HG03565 (cell line): ENCODE measurements at regions not wholly inside any gene's neighbourhood (a gene's known extent, or its start where the extent isn't known, plus 50 kb on each side); places are given as distances from the start of the nearest gene placed in this dataset.

Source experiments
- ATAC-seq: cut with Tn5 transposase; IDR thresholded peaks from one replicate; pipeline ENCODE4 v1.9.1; 2021; ENCODE audit warnings: mild to moderate bottlenecking, moderate library complexity; ENCODE audit not compliant: unreplicated experiment

DNA sequence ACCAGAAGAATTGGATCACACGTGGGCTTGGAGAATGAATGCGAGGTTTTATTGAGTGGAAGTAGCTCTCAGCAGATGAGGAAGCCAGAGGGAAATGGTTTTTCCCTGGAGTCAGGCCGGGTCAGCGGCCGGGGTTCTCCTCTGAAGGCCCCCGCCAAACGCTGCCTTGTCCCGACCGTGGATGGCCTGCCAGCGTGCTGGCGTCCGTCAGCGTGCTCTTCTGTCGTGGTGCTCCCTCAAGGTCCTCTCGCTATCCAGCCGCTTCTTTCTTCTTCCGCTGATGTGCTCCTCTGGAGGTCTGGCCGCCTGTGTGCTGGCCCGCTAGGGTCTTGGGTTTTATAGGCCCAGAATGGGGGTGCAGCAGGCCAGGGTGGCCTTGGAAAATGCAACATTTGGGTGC, 632.2 kb downstream of the TRAM1L1 start:
- no peak for ATAC-seq

DNA sequence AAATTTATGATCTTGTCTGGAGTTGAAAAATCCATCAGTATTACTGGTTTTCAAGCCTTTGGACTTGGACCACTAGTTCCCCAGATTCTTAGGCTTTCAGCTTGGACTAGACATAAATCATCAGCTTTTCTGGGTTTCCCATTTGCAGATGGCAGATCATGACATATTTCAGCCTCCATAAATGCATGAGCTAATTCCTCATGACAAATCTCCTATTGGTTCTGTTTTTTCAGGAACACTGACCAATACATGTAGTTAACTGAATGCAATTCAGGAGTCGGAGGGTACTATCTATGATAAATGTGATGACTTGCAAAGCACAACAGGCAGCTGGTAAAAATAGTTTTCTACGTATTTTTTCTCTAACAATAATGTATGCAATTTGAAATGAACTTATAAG, 635.6 kb downstream of the TRAM1L1 start:
- ATAC-seq = no peak

DNA sequence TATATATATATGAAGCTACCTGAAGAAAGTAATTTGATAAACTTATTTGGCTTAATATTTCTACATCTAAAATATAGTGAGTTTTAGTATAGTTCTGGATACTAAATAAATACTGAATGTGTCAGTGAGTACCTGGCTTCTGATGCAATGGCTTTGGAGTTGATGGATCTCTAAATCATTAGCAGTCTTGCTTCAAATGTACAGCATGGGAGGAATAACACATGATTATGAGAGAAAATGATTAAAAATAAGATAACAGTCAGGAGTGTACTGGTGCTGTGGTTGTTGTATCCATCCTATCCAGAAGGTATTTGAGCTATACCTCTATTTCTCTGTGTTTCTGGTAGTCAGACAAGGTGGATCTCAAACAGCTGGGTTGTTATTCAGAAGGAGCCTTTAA, 641.3 kb downstream of the TRAM1L1 start:
- ATAC-seq = no peak

DNA sequence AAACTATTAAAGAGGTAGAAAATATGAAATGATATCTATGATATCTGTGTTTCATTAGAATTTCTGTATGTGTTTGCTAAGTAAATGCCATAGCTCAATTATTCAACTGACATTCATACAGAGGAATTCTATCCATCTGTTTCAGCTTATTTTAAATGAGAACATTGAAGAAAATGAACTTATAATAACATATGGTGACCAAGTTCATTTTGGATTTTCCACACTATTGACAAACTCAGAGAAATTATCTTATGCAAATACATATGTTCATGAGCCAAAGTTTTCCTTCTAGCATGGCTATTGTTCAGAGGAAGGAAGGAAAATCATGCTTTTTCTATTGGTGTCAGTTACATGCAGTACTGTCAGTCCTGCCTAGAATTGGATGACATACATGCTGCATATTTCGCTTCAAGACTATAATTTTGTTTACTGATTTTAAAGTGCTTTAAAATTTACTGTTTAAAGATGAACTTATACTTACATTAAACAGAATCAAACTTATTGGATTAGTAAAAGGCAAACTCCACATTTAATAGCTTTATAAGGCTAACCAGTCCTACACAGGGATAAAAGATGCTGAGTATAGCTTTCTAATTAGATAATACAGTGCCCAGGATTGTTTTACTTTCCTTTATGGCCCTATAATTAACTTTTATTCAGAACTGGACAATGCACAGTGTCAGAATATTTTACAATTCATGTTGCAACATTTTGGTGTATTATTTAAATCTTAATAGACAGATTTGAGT, 646.2 kb downstream of the TRAM1L1 start:
- no peak for ATAC-seq

DNA sequence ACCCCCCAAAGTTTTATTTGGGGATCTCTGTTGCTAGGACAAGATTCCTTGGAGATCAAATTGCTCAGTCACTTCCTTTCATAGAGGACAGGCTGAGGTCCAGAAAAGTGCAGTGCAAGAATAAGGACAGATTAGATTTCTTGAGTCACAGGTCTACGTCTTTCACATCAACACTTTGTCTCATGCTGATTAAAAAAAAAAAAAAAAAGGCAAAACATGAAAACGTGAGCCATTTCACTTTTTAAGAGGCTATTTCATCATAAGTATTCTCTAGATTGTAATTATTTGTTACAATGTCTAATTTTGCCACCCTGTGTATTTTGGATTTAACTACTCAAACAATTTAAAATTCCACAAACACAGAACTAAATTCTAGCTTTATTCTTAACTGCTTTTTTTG, 647.0 kb downstream of the TRAM1L1 start:
- no peak for ATAC-seq

DNA sequence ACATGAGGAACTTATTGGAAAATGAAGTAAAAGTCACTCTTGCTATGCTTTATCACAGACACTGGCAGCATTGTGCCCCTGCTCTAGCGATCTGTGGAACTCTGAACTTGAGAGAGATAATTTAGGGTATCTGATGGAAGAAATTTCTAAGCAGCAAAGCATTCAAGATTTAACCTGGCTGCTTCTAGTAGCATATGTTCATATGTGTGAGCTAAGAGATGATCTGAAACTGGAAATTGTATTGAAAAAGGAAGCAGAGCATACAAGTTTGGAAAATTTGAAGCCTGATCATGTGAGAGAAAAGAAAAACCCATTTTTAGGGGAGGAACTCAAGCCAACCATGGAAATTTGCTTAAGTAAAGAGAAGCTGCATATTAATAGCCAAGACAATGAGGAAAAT, 657.7 kb downstream of the TRAM1L1 start:
- no peak for ATAC-seq

DNA sequence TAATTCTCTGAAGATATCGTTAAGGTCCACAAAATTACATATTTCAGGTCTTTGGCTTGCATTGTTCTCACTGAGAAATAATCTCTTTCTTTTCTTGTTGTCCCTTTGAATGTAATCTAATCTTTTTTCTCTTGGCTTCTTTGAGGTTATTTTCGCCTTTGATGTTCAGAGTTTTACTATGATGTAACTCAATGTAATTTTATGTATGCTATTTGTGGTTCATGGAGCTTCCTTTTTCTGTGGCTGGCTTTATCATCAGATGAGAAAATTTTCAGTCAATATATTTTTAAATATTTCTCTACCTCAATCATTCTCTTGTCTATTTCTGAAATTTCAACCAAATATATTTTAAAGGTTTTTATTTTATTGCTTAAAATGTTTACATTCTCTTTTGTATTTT, 672.2 kb downstream of the TRAM1L1 start:
- no peak for ATAC-seq

DNA sequence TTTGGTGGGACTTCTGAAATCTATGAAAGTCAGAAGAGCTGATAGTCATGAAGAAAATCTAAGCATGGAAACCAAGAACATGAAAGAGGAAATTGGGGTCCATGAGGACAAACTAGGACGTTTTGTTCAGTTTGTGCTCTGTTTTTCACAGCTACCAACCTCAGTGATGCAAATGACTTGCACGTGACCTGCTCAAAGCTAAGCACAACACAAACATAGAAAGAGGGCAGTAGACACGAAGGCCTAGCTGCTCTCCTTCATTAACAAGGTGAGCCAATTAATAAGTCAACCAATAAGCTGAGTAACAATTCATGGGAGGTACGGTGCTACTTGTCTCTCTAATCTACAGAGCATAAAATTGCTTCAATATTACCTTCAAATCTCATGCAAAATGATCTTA, 684.1 kb downstream of the TRAM1L1 start:
- no peak for ATAC-seq

DNA sequence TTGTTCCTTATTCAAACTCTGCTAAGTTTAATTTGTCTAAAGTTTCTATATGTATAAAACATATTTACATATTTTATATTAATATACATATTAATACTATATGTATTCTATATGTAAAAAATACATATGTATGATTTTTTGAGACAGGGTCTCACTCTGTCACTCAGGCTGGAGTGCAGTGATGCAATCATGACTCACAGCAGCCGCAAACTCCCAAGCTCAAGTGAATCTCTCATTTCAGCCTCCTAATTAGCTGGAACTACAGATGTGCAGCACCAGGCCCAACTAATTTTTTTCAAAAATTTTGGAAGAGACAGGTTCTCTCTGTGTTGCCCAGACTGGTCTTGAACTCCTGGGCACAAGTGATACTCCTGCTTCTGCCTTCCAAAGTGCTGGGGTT, 684.9 kb downstream of the TRAM1L1 start:
- ATAC-seq = no peak

DNA sequence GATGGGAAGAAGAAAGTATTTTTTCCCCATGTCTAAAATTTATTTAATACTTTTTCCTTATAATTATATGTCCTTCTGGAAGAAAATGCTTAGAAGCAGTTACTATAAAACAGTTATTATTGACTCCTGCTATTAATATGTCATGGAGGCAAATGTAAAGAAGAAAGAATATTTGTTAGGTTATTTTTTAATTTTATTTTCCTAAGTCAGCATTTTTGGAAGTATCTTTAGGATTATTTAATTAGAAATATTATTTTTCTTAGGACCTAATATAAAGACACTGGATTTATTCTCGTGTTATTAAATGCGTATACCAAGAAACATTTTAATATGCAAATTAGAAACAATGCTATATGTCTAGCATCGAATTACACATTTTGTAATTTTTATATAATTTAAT, 687.7 kb downstream of the TRAM1L1 start:
- ATAC-seq = no peak

DNA sequence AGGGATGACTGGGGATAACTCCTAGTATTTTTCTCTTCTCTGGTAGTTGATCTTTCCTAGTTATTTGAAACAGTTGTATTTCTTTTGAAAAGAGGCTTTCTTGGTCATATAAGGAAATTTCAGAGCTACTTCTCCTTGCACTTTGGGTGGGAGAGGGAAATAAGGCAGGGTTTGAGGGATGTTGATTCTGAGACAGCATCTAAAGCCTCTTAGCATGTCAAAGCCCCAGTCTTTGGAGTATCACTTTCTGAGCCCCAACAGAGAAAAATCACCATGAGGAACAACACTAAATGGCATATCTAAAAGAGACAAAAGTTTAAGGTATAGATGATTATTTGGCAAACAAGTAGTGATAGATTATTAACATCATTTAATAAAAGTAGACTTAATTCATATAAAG, 688.1 kb downstream of the TRAM1L1 start:
- ATAC-seq = no peak

DNA sequence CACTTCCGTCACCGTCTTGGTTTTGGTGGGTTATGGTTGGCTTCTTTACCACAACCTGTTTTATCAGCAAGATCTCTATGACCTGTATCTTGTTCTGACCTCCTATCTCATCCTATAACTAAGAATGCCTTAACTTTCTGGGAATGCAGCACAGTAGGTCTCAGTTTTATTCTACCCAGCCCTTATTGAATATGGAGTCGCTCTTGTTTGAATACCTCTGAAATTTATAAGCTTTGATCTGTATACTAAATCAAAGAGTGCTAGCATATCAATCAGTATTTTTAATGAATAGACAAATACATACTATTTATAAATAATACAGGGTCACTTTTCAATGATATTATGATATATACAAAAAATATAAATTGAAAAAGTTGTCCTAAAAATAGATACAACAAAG, 690.0 kb downstream of the TRAM1L1 start:
- no peak for ATAC-seq

DNA sequence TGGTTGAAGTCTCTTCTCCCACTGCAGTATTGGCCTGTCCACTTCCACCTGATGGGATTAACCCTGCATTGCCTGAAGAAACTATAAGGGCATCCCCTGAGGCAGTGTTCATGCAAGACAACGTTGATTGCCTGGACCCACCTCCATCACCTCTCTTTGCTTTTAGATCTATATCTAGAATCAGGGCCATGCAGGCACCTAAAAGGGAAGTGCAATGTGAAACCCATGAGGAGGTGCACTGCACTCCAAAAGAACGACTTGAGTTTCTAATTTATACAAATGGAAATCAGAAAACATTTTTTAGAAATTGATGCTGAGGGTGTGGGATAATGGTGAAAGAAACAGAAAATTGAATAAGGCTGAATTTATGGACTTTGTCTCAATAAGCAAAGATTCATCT, 694.4 kb downstream of the TRAM1L1 start:
- no peak for ATAC-seq

DNA sequence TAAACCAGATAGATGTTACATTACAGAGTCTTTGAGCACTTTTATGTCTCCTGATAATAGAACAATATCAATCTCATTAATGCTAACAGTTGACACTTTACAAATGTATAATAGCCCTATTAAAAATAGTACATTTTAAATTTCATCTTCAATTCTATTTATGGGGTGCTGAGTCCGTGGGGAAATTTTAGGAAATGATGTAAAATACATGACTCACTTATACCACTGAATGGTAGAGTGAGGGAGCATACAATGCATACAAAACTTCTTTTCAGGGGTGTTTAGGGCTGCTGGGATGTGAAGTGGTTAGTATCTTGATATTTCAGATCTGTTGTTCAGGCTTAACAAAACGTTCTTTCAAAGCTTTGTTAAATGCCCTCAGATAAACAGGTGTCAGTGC, 696.2 kb downstream of the TRAM1L1 start:
- ATAC-seq = no peak

DNA sequence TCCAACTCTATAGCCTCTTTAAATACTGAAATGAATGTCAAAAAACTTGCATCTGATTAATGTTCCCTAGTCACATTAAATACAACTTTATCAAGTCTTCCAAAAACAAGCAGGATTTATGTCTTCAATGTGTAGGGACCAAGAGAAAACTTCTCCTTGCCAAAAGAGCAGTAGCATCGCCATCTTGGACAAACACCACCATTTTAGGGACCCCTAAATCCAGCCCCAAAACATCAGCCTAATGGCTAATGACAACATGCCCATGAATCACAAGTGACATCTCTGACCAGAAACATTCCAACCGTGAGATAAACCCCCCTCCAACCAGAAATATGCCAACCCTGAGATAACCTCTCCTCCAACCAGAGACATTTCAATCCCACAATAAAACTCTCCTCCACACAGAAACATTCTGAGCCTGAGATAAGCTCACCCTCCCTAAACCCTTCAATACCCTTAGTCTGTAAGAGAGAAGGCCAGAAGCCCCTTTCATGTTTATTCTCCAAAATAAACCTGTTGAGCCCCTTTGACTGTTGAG, 697.4 kb downstream of the TRAM1L1 start:
- no peak for ATAC-seq

DNA sequence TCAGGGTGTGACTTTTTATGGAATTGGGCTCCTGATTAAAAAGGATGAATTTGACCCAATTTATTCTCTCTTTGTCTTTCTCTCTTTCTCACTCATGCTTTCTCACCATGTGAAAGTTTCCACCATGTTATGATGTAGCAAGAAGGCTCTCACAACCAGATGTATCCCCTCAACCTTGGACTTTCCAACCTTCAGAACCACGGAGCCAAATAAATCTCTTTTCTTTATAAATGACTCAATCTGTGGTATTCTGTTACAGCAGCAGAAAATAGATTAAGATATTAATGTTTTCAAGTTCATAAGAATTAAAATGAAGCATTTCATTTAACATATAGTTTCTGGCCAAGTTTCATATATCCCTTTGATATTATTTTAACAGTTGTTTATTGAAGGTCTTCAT, 698.5 kb downstream of the TRAM1L1 start:
- ATAC-seq = no peak

DNA sequence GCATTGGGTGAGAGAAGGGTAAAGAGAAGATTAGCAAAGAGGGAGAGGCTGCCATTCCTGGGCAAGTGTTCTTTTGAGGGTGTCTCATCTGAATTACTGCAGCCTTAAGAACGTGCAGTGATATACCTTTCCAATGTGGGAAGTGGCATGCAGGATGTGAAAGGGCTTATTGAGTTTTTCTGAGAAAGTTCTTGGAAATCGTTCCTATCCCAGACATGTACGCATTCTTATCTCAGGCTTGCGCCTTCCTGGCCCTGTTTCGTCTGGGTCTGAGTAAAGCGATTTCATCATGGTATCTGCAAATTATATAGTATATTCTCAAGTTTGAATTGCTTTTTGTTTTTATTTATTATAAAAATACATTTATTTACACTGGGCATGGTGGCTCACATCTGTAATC, 699.8 kb downstream of the TRAM1L1 start:
- no peak for ATAC-seq

DNA sequence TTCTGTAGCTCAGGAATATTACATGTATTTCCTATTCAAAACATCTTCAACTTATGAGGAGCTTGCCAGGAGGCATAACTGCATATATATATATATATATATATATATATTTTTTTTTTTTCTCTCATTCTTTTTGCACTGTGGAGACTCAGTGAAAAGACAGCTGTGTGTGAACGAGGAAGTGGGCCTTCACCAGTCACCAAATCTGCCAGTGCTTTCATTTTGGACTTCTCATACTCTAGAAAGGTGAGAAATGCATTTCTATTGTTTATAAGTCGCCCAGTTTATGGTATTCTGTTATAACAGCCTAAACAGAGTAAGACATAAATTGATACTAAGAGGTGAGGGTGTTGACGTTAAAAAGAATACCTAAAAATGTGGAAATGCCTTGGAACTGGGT, 710.6 kb downstream of the TRAM1L1 start:
- ATAC-seq = no peak

DNA sequence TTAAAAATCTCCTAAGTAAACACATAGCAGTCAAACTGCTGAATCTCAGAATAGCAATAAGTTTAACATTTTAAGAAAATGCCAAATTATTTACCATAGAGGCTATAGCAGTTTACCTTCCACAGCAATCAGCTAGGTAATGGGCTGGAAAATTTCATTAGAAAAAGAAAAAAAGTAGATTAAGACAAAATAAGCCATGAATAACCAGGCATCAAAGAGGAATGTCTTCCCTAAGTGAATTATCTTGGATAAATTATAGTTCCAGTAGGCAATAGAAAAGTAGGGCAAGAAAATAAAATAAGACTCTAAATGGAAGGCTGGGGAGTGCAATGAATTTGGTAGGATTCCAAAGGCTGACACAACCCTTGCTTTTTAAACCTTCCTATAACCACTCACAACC, 722.8 kb downstream of the TRAM1L1 start:
- ATAC-seq = no peak

DNA sequence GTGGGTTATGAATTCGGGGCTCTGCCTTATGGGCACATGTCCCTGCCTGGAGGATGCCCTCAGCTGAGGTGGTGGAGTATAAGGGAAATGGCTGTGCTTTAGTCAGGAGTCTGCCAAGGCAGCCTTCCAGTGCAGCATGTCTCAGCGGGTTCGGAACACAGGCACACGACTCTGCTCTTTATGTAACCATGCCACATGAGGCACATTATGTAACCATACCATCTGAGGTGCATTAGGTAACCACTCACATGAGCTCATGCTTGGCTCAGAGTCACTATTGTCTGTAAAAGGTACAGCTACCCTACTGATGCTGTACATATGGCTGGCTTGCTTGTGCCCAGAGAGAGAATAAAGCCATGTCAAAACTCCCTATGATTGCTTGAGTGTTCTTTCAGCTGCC, 723.6 kb downstream of the TRAM1L1 start:
- ATAC-seq = no peak

DNA sequence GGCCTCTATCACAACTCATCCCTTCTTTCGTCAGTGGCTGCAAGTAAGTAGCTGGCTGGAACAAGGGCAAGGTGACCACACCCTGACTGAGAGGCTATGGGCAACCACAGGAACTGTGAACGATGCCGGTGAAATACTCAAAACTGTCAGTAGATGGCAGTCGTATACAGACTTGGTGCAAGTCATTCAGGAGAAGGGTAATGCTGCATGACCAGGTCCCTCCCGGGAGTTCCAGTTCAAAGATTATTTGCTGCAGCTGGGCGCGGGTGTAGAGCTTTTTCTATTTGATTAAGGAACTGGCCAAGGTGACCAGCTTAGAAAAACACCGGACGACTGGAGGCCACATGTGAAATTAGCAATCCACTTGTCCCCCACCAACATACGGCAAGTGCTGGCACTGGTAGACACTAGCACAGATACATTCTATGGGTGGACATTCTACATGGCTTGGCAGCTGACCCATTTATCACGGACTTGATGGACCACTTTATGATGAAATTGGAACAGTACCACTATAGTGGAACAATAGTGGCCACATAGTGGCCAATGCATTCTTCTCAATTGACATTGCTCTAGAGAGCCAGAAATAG, 726.6 kb downstream of the TRAM1L1 start:
- ATAC-seq = peak; percentile 99

DNA sequence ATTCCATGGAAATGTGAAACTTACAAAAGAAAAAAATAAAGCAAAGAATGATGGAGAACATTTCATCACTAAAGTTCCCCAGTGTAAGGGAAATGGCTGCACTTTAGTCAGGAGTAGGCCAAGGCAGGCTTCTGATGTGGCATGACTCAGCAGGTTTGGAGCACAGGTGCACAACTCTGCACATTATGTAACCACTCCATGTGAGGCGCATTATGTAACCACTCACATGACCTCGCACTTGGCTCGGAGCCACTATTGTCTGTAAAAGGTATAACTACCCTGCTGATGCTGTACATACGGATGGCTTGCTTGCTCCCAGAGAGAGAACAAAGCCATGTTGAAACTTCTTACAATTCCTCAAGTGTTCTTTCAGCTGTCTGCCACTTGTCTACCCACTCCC, 727.6 kb downstream of the TRAM1L1 start:
- ATAC-seq = no peak

DNA sequence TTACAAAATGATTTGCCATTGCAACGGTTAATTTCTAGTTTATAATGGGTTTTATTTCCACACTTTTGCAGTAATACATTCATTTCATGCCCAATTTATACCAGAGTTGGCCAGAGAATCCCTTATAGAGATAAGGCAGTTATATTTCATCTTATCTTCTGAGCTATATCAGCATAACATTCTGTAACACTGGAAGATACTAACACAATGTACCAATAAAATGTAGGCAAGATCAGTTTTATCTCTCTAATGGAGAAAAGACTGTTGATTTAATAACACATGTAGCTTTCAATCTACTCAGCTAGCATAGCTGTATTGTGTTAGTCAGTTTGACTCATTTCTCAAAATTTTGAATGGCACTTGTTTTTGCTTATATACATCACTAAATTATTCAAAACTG, 738.6 kb downstream of the TRAM1L1 start:
- ATAC-seq = no peak
